ENCODE measurements at regions not wholly inside any gene's neighbourhood (a gene's known extent, or its start where the extent isn't known, plus 50 kb on each side); places are given as distances from the start of the nearest gene placed in this dataset.

DNA sequence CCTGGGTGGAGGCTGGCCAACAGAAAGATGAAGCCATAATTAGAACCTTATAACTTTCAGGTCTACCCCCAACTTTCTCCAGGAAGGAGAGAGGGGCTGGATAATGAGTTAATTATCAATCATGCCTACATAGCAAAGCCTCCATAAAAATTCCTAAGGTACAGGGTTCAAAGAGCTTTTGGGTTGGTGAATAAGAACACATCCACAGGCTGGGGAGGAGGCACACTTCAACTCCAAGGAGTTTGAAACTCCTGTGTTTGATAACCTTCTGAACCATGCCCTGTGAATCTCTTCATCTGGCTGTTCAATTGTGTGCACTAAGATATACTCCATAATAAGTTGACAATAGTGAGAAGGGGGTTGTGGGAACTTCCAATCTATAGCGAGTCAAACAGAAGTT is 552.3 kb downstream of the TDRD15 start:
- TF ChIP-seq, protein P1, sequence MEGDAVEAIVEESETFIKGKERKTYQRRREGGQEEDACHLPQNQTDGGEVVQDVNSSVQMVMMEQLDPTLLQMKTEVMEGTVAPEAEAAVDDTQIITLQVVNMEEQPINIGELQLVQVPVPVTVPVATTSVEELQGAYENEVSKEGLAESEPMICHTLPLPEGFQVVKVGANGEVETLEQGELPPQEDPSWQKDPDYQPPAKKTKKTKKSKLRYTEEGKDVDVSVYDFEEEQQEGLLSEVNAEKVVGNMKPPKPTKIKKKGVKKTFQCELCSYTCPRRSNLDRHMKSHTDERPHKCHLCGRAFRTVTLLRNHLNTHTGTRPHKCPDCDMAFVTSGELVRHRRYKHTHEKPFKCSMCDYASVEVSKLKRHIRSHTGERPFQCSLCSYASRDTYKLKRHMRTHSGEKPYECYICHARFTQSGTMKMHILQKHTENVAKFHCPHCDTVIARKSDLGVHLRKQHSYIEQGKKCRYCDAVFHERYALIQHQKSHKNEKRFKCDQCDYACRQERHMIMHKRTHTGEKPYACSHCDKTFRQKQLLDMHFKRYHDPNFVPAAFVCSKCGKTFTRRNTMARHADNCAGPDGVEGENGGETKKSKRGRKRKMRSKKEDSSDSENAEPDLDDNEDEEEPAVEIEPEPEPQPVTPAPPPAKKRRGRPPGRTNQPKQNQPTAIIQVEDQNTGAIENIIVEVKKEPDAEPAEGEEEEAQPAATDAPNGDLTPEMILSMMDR (IDR thresholded peaks at IDR 0.05 in 2 of 3, conservative IDR thresholded peaks at IDR 0.05 in 1 of 3; ENCODE audit: borderline replicate concordance in 1 of 3, insufficient read depth in 1 of 3, low read depth in 2 of 3, low read length in 2 of 3), result no peak
- TF ChIP-seq YY1 (IDR thresholded peaks at IDR 0.05; ENCODE audit: extremely low read depth, insufficient replicate concordance, low read depth, low read length), result no peak
- no peak for TF ChIP-seq EZH2phosphoT487 (IDR thresholded peaks at IDR 0.05; ENCODE audit: borderline replicate concordance)
- TF ChIP-seq TCF7L2 (IDR thresholded peaks at IDR 0.05; ENCODE audit: borderline replicate concordance, extremely low read depth, insufficient read depth, insufficient read length), result no peak
- TF ChIP-seq MAX (IDR thresholded peaks at IDR 0.05), result no peak
- no peak for TF ChIP-seq POLR2AphosphoS5 (IDR thresholded peaks at IDR 0.05; ENCODE audit: low read depth, low read length)
- TF ChIP-seq POLR2A (IDR thresholded peaks at IDR 0.05; ENCODE audit: borderline replicate concordance, extremely low read depth, insufficient read depth, insufficient read length), result no peak
- TF ChIP-seq EZH2 (IDR thresholded peaks at IDR 0.05), result no peak
- TF ChIP-seq RAD21 (IDR thresholded peaks at IDR 0.05; ENCODE audit: low read depth), result no peak
- TF ChIP-seq, protein P2, sequence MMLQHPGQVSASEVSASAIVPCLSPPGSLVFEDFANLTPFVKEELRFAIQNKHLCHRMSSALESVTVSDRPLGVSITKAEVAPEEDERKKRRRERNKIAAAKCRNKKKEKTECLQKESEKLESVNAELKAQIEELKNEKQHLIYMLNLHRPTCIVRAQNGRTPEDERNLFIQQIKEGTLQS (IDR thresholded peaks at IDR 0.05), result no peak
